ENCODE measurements at regions not wholly inside any gene's neighbourhood (a gene's known extent, or its start where the extent isn't known, plus 50 kb on each side); places are given as distances from the start of the nearest gene placed in this dataset.

DNA sequence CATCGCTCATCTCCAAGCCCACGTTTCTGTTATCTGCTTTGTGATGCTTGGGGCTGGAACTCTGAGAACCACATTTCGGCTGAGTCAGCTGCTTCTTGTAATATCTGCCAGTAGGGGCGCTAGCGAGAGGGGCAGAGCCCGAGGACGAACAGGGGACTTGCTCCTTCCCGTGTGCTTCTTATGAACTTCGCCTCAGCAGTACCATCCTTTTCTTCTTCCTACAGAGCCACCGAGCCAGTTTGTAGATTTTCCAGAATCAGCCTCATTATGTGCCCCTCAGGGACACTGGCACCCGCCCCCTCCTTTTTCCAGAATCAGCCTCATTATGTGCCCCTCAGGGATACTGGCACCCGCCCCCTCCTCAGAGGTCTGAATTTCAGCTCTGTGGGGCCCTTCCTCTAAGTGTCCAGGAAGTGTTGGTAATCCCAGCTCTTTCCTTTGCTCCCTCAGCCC, 441.7 kb upstream of the RASGEF1B start:
- peak; percentile 90 for FAIRE-seq
- H3K4me2 ChIP-seq (ENCODE audit: control insufficient read depth, insufficient read depth): no peak overlapping the region

More for the DNA sequence above, 441.7 kb upstream of the RASGEF1B start:
- H4K20me1 ChIP-seq (ENCODE audit: control insufficient read depth, insufficient read depth): no peaks in the 10 kb centered on the region
- 9% methylated on average over 11 of the region's 12 CpGs for WGBS (ENCODE audit: insufficient coverage, insufficient replicate concordance, low lambda C conversion rate, missing lambda C conversion rate)
- no peaks in the 10 kb centered on the region for H3K4me1 ChIP-seq (ENCODE audit: control insufficient read depth, insufficient read depth, low read length)
- ChIA-PET CTCF (interaction anchor here (0.8 to 2.5 kb wide), 15 partner anchors 8 to 489 kb away, joined by 3 to 11 read pairs (median 3); no protein-coding TSS in a partner anchor), RAD21 (ENCODE audit: unreplicated experiment) (interaction anchor here (0.6 kb wide), 1 partner anchor 36 kb away, joined by 5 read pairs; no protein-coding TSS in a partner anchor), POLR2A (no interaction called here), SMC1A (ENCODE audit: uncharacterized antibody, unreplicated experiment) (interaction anchor here (1.0 to 1.2 kb wide), 2 partner anchors 8 to 446 kb away, joined by 3 to 5 read pairs; no protein-coding TSS in a partner anchor)
- in situ Hi-C loops (cut with MboI) (no loop called here), intact Hi-C loops (cut with micrococcal nuclease; ENCODE audit: unreplicated experiment) (loop anchor here (5.0 kb wide), 1 partner anchor 289 kb away; no protein-coding TSS in a partner anchor)
- DNase-seq (ENCODE audit: low read depth, low spot score) (no peak), ATAC-seq (peak; percentile 94)
- no peak overlapping the region for H3K9ac ChIP-seq (ENCODE audit: control insufficient read depth, insufficient read depth, low read length)
- H2AFZ ChIP-seq (ENCODE audit: control insufficient read depth, low read depth, low read length): no peak overlapping the region
- no peak overlapping the region for H3K27ac ChIP-seq (ENCODE audit: control insufficient read depth, insufficient read depth)
- no peaks in the 10 kb centered on the region for H3K9me3 ChIP-seq (replicated peaks; ENCODE audit: control insufficient read depth, insufficient read depth, low read length)
- H3K4me3 ChIP-seq: no peak overlapping the region
- no peaks in the 10 kb centered on the region for H3K36me3 ChIP-seq (ENCODE audit: control insufficient read depth in 2 of 2, insufficient read depth in 2 of 2, low read length in 1 of 2)
- TF ChIP-seq CREB1 (IDR thresholded peaks at IDR 0.05; ENCODE audit: low read depth): no peak
- no peak for TF ChIP-seq MXI1 (IDR thresholded peaks at IDR 0.05; ENCODE audit: low read depth, low read length)
- TF ChIP-seq SREBF1 (IDR thresholded peaks at IDR 0.05; ENCODE audit: low read length): no peak
- TF ChIP-seq, protein P1, sequence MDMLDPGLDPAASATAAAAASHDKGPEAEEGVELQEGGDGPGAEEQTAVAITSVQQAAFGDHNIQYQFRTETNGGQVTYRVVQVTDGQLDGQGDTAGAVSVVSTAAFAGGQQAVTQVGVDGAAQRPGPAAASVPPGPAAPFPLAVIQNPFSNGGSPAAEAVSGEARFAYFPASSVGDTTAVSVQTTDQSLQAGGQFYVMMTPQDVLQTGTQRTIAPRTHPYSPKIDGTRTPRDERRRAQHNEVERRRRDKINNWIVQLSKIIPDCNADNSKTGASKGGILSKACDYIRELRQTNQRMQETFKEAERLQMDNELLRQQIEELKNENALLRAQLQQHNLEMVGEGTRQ (IDR thresholded peaks at IDR 0.05; ENCODE audit: borderline replicate concordance, low read depth, low read length): no peak
- TF ChIP-seq RAD21 (IDR thresholded peaks at IDR 0.05; ENCODE audit: insufficient read depth, low read depth, low read length): peak; percentile 31; the same call in 1 of the 2 replicates
- TF ChIP-seq SPI1 (IDR thresholded peaks at IDR 0.05; ENCODE audit: borderline replicate concordance, insufficient read depth, low read depth, low read length): no peak
- TF ChIP-seq, protein P2, sequence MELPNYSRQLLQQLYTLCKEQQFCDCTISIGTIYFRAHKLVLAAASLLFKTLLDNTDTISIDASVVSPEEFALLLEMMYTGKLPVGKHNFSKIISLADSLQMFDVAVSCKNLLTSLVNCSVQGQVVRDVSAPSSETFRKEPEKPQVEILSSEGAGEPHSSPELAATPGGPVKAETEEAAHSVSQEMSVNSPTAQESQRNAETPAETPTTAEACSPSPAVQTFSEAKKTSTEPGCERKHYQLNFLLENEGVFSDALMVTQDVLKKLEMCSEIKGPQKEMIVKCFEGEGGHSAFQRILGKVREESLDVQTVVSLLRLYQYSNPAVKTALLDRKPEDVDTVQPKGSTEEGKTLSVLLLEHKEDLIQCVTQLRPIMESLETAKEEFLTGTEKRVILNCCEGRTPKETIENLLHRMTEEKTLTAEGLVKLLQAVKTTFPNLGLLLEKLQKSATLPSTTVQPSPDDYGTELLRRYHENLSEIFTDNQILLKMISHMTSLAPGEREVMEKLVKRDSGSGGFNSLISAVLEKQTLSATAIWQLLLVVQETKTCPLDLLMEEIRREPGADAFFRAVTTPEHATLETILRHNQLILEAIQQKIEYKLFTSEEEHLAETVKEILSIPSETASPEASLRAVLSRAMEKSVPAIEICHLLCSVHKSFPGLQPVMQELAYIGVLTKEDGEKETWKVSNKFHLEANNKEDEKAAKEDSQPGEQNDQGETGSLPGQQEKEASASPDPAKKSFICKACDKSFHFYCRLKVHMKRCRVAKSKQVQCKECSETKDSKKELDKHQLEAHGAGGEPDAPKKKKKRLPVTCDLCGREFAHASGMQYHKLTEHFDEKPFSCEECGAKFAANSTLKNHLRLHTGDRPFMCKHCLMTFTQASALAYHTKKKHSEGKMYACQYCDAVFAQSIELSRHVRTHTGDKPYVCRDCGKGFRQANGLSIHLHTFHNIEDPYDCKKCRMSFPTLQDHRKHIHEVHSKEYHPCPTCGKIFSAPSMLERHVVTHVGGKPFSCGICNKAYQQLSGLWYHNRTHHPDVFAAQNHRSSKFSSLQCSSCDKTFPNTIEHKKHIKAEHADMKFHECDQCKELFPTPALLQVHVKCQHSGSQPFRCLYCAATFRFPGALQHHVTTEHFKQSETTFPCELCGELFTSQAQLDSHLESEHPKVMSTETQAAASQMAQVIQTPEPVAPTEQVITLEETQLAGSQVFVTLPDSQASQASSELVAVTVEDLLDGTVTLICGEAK (IDR thresholded peaks at IDR 0.05; ENCODE audit: borderline replicate concordance): no peak
- TF ChIP-seq, protein P3, sequence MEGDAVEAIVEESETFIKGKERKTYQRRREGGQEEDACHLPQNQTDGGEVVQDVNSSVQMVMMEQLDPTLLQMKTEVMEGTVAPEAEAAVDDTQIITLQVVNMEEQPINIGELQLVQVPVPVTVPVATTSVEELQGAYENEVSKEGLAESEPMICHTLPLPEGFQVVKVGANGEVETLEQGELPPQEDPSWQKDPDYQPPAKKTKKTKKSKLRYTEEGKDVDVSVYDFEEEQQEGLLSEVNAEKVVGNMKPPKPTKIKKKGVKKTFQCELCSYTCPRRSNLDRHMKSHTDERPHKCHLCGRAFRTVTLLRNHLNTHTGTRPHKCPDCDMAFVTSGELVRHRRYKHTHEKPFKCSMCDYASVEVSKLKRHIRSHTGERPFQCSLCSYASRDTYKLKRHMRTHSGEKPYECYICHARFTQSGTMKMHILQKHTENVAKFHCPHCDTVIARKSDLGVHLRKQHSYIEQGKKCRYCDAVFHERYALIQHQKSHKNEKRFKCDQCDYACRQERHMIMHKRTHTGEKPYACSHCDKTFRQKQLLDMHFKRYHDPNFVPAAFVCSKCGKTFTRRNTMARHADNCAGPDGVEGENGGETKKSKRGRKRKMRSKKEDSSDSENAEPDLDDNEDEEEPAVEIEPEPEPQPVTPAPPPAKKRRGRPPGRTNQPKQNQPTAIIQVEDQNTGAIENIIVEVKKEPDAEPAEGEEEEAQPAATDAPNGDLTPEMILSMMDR (IDR thresholded peaks at IDR 0.05 in 2 of 3, conservative IDR thresholded peaks at IDR 0.05 in 1 of 3; ENCODE audit: control insufficient read depth in 2 of 3, extremely low read depth in 1 of 3, insufficient read depth in 1 of 3, low read depth in 3 of 3, low read length in 3 of 3): peak; percentile 71 to 84 (median 74)
- H3K27me3 ChIP-seq (replicated peaks in 1 of 2; ENCODE audit: control insufficient read depth in 2 of 2, insufficient read depth in 2 of 2, low read length in 1 of 2): no peaks in the 10 kb centered on the region
- H3K79me2 ChIP-seq (ENCODE audit: control insufficient read depth, insufficient read depth, low read length): no peaks in the 10 kb centered on the region
- no TSS peak for BruUV-seq (replicated peaks)

Measured in GM12878 (cell line).